Retinal pigment epithelial cell (primary cell): ENCODE measurements at regions not wholly inside any gene's neighbourhood (a gene's known extent, or its start where the extent isn't known, plus 50 kb on each side); places are given as distances from the start of the nearest gene placed in this dataset.

Source experiments
- DNase-seq: peaks from one replicate; pipeline ENCODE4 v3.0.0-alpha.2; 2010; ENCODE audit warnings: low read depth
- H3K4me3 ChIP-seq: 2 replicates; pipeline ENCODE4 v1.5.1; 2011; ENCODE audit warnings: mild to moderate bottlenecking, low read length, control low read depth, moderate library complexity
- CTCF ChIP-seq: conservative IDR thresholded peaks from 2 replicates; pipeline ENCODE4 v1.5.1; 2011; ENCODE audit warnings: low read depth, low read length, control low read depth, inconsistent platforms

- DNase-seq: no peak
- TF ChIP-seq CTCF: no peak
- no peak overlapping the region for H3K4me3 ChIP-seq
Measured at GRCh38 chr12:131372171-131372475, 338.8 kb upstream of the SFSWAP start.

- DNase-seq: no peak
- no peak for TF ChIP-seq CTCF
- H3K4me3 ChIP-seq: no peak overlapping the region
Measured at GRCh38 chr12:131372706-131373195, 338.1 kb upstream of the SFSWAP start.

DNA sequence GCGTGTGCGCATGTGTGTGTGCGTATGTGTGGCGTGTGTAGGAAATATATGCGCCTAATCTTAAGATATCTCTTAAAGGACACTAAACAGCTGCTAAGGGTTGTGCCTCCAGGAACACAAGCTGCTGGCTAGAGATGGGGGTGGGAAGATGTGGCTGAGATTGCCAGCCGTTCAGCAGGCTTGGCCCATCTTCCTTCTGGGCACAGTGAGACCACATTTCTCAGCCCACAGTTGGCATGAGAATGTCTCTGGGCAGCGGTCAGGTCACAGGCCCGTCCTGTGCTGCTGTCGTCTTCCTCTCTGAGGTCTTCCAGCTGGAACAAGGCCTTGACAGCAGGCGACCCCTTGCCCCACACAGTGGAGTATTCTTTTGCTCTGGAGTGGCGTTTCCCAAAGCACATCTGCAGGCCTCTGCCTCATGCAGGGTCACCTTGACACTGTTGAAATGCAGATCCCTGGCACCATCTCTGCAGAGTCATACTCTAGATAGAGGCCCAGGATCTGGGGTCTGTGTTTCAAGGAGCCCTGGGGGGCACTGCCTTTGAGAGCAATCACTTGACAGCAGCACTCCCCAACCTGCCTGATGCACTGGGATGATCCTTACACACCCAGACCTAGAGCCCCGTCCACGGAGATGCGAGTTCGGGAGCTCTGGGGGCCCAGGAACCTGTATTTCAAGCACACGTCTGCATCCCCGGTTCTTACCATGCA, 335.5 kb upstream of the SFSWAP start:
- DNase-seq: no peak
- TF ChIP-seq CTCF: no peak
- no peak overlapping the region for H3K4me3 ChIP-seq

DNA sequence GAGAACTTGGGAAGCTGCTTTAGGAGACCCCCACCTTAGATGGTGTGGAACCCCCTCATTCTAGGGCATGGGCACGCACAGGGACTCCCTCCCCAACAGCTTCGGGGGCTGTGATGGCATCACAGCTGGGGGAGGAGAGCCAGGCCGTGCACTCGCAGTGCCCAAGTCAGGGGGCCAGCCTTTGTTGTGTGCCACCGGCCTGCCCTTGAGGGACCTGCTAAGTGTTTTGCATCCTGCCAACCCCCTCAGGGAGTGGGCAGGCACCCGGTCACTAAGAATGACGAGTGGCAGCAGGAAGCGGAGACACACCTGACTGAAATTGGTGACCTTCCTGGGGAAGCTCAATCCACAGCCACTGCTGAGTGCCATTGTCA, 334.9 kb upstream of the SFSWAP start:
- no peak overlapping the region for H3K4me3 ChIP-seq
- DNase-seq: no peak
- no peak for TF ChIP-seq CTCF

DNA sequence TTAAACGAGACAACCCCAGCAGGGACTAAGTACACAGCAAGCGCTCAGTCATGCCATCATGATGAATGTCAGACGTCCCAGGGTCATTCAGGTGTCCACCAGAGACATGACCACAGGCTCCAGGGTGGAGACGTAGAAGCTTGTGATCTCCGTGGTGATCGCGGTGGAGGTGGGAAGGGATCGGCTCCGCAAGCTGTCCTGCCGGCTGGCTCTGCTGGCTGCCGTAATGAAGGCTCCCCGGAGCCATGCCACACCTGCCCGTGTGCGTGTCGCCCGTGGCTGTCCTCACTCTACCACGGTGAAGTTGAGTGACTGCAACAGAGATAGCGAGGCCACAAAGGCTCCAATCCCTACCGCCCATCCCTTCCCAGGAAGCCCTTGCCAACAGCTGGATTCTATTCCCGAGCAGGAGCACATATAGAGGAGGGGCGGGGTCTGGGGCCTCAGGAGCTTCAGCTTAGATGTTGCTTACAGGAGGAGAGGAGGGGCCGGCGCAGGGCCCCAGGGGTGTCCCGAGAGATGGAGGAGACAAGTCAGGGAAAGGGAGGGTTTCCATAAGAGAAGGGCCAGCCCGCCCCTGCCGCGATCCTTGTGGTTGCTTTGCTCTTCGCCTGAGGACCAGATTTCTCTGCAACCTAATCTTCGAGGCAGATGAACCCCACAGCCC, 332.6 kb upstream of the SFSWAP start:
- H3K4me3 ChIP-seq: no peak overlapping the region
- TF ChIP-seq CTCF: no peak
- DNase-seq: no peak

DNA sequence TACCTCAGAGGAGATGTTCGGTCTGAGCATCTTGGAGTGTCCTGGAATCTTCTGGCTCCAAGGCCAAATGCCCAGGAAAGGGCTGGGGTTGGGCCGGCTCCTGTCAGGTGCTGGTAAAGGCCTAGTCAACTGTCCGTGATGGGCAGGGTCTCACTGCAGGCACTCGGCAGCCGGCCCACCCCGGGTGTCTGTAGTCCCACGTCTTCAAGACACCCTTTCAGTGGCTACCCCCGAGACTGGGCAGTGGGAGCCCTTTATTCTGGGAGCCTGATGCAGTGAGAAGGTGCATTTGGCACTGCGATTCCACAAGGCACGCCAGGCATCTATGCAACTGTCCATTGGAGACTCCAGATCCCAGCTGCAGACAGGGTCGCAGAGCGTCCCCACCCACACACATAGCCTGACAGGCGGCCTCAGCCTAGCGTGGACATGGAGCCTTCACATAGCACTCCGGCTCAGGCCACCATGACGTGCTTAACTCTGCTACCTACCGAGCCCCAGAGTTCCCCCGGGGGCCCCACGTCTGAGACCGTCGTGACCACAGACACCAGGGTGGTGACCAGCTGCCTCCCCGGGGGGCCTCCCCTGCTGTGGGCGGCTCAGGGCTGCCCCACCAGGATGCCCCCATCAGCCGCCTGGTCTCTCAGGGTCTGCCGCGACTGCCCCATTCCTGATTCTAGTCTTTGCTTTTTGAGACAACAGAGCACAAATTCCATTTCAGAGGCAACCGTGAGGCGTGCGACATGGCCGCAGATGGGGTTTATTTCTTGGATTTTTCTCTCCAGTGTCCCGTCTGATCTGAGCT, 331.8 kb upstream of the SFSWAP start:
- no peak for TF ChIP-seq CTCF
- no peak overlapping the region for H3K4me3 ChIP-seq
- DNase-seq: no peak
